ENCODE measurements at regions not wholly inside any gene's neighbourhood (a gene's known extent, or its start where the extent isn't known, plus 50 kb on each side); places are given as distances from the start of the nearest gene placed in this dataset.

DNA sequence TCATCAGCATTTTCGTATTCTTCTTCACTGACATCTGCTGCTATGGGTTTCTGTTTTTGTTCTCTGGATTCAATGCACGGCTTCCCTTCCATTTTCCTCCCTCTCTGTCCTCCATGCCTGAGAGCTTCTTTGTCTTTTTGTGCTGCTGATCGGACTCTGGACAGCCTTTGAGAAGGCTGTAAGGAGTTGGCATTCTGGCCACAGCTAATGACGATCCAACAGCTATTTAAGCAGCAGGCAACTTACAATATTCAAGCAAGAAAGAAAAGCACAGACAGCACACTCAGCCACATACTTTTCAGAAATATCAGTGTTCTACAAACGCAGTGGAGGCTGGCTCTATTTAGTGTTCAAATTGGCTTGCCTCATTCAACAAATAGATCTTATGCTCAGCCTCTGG lies 60.9 kb upstream of the ZC3H12C start:
- H4K20me1 ChIP-seq (ENCODE audit: insufficient read depth, low read length), result no peaks in the 10 kb centered on the region
- in situ Hi-C loops (cut with HindIII; ENCODE audit: extremely low pct_ligation_motif_present, low pct_unique_long_range_greater_than_20kb), result no loop called here
- ATAC-seq, result no peak
- H3K27me3 ChIP-seq (ENCODE audit: control insufficient read depth in 1 of 2, insufficient read depth in 2 of 2, low read length in 2 of 2), result no peaks in the 10 kb centered on the region
- DNase-seq (ENCODE audit: low spot score), result no peak
- no peak overlapping the region for H3K4me3 ChIP-seq (replicated peaks in 1 of 3; ENCODE audit: insufficient read depth in 1 of 3, low read depth in 2 of 3, low read length in 3 of 3)
- FAIRE-seq, result no peak
- no peak overlapping the region for H3K9ac ChIP-seq (ENCODE audit: insufficient read depth, low read depth, low read length)
- intact Hi-C loops (cut with micrococcal nuclease; ENCODE audit: unreplicated experiment), result no loop called here
- H3K79me2 ChIP-seq (ENCODE audit: insufficient read depth, low read length), result no peaks in the 10 kb centered on the region
- H3K36me3 ChIP-seq (replicated peaks in 1 of 2; ENCODE audit: control insufficient read depth in 1 of 2, insufficient read depth in 2 of 2, low read length in 2 of 2), result no peaks in the 10 kb centered on the region
- no TSS peak for BruUV-seq (replicated peaks)
- no peaks in the 10 kb centered on the region for H3K9me3 ChIP-seq (ENCODE audit: low read length)
- no peak overlapping the region for H3K4me2 ChIP-seq (ENCODE audit: low read depth, low read length)
- ChIA-PET POLR2A (no interaction called here), CTCF (ENCODE audit: low intra/inter-chr PET ratio, low total read pairs) (no interaction called here)
- no peak overlapping the region for H3K27ac ChIP-seq (ENCODE audit: extremely low read length, insufficient read depth, low read length)
- H3K4me1 ChIP-seq (ENCODE audit: insufficient read depth, low read length), result no peaks in the 10 kb centered on the region
- no peak for TF ChIP-seq KMT2B (CRISPR knock-in tag; IDR thresholded peaks at IDR 0.05)
- TF ChIP-seq, protein P1, sequence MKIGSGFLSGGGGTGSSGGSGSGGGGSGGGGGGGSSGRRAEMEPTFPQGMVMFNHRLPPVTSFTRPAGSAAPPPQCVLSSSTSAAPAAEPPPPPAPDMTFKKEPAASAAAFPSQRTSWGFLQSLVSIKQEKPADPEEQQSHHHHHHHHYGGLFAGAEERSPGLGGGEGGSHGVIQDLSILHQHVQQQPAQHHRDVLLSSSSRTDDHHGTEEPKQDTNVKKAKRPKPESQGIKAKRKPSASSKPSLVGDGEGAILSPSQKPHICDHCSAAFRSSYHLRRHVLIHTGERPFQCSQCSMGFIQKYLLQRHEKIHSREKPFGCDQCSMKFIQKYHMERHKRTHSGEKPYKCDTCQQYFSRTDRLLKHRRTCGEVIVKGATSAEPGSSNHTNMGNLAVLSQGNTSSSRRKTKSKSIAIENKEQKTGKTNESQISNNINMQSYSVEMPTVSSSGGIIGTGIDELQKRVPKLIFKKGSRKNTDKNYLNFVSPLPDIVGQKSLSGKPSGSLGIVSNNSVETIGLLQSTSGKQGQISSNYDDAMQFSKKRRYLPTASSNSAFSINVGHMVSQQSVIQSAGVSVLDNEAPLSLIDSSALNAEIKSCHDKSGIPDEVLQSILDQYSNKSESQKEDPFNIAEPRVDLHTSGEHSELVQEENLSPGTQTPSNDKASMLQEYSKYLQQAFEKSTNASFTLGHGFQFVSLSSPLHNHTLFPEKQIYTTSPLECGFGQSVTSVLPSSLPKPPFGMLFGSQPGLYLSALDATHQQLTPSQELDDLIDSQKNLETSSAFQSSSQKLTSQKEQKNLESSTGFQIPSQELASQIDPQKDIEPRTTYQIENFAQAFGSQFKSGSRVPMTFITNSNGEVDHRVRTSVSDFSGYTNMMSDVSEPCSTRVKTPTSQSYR (CRISPR knock-in tag; IDR thresholded peaks at IDR 0.05; ENCODE audit: borderline replicate concordance), result no peak
- no peak overlapping the region for H2AFZ ChIP-seq (ENCODE audit: low read length)
- WGBS (ENCODE audit: low lambda C conversion rate), result under 1% methylated on average over 5 of the region's 5 CpGs

DNA sequence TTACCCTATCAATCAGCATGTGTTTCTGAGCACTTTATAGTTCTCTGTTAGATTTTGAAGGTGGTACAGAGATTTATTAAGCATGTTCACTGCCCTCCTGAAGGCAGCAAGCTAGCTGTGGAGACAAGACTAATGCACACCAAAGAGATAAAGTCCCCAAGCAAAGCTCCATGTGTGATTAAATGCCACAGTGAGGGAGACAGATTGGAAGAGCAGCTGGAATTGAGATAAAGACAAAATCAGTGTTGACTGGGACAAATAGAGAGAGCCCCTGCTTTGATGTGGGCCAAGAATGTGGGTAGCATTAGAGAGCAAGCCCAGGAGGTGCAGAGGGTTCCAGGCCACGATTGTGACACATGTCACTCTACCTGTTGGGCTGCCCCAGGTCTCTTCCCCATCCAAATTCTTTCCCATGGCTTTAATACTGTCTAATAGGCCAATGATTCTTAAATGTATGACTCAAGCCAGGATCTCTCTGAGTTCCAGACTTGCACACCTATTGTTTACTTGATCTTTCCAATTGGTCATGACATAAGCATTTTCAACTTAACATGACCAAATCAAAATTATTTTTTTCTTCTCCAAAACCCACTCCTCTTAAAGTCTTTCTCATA lies 60.1 kb upstream of the ZC3H12C start:
- Histone ChIP-seq H4K20me1 (ENCODE audit: insufficient read depth, low read length) (no peaks in the 10 kb centered on the region), H2AFZ (ENCODE audit: low read length) (no peak overlapping the region), H3K4me2 (ENCODE audit: low read depth, low read length) (no peak overlapping the region), H3K4me3 (replicated peaks in 1 of 3; ENCODE audit: insufficient read depth in 1 of 3, low read depth in 2 of 3, low read length in 3 of 3) (no peak overlapping the region), H3K36me3 (replicated peaks in 1 of 2; ENCODE audit: control insufficient read depth in 1 of 2, insufficient read depth in 2 of 2, low read length in 2 of 2) (no peaks in the 10 kb centered on the region), H3K27ac (ENCODE audit: extremely low read length, insufficient read depth, low read length) (no peak overlapping the region), H3K4me1 (ENCODE audit: insufficient read depth, low read length) (no peaks in the 10 kb centered on the region), H3K27me3 (ENCODE audit: control insufficient read depth in 1 of 2, insufficient read depth in 2 of 2, low read length in 2 of 2) (no peaks in the 10 kb centered on the region), H3K79me2 (ENCODE audit: insufficient read depth, low read length) (no peaks in the 10 kb centered on the region), H3K9me3 (ENCODE audit: low read length) (no peaks in the 10 kb centered on the region), H3K9ac (ENCODE audit: insufficient read depth, low read depth, low read length) (no peak overlapping the region)
- DNase-seq (ENCODE audit: low spot score) (no peak), FAIRE-seq (no peak), ATAC-seq (no peak)
- no TSS peak for BruUV-seq (replicated peaks)
- TF ChIP-seq DPF2 (CRISPR knock-in tag; IDR thresholded peaks at IDR 0.05; ENCODE audit: borderline replicate concordance, low read depth) (no peak), IRX3 (CRISPR knock-in tag; IDR thresholded peaks at IDR 0.05; ENCODE audit: borderline replicate concordance, low read depth) (no peak)
- no CpG with 5 or more reads among the region's 1 CpG for WGBS (ENCODE audit: low lambda C conversion rate)
- in situ Hi-C loops (cut with HindIII; ENCODE audit: extremely low pct_ligation_motif_present, low pct_unique_long_range_greater_than_20kb), result no loop called here
- POLR2A ChIA-PET, result no interaction called here
- CTCF ChIA-PET (ENCODE audit: low intra/inter-chr PET ratio, low total read pairs), result no interaction called here
- intact Hi-C loops (cut with micrococcal nuclease; ENCODE audit: unreplicated experiment), result no loop called here

Measured in HepG2 (cell line).